NCI-H1436 (cell line): ENCODE measurements at regions not wholly inside any gene's neighbourhood (a gene's known extent, or its start where the extent isn't known, plus 50 kb on each side); places are given as distances from the start of the nearest gene placed in this dataset.

Experiments
- DNase-seq: peaks from one replicate; lab custom pipeline; 2025; lab: John Stamatoyannopoulos, UW

GRCh38 chr22:47816863-47817210 is 1054.4 kb downstream of the TBC1D22A start:
- no peak for DNase-seq

DNA sequence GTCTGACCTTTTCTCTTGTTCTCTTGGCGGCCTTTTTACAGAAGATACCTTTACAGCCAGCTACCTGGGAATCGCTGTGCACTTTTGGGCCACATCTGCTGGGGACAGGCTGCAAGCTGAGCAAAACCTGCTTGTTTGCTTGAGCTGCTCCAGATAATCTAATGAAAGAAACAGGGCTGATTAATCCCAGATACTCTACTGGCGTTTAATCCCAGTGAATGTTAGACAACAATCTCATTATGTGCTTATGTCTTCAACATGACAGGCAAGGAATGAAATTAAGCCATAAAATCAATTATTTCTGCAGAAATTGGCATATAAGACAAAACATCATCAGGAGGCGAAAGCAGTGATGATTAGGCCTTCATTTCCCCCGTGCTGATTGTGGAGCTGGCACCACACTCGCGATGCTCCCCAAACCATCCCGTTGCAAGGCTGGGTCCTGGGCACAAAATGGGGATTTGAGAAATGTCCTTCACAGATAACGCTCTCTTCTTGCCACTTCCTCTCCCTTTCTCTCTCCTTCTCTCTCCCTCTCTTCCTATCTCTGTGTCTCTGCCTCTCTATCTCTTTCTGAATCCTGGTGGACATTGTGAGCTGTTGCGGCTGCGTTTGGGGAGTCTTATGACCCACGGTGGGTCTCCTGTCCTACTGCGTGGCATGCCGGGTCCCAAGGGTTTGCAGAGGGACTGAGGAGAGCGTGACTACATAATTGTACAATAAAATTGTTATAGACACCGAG is 1053.8 kb downstream of the TBC1D22A start:
- no peak for DNase-seq

DNA sequence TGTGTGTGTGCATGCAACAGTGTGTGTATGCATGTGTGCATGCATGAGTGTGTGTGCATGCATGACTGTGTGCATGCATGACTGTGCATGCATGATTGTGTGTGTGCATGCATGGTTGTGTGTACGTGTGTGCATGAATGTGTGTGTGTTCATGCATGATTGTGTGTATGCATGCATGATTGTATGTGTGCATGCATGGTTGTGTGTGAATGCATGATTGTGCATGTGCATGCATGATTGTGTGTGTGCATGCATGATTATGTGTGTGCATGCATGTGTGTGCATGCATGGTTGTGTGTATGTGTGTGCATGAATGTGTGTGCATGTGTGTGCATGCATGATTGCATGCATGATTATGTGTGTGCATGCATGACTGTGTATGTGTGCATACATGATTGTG is 1052.0 kb downstream of the TBC1D22A start:
- no peak for DNase-seq

DNA sequence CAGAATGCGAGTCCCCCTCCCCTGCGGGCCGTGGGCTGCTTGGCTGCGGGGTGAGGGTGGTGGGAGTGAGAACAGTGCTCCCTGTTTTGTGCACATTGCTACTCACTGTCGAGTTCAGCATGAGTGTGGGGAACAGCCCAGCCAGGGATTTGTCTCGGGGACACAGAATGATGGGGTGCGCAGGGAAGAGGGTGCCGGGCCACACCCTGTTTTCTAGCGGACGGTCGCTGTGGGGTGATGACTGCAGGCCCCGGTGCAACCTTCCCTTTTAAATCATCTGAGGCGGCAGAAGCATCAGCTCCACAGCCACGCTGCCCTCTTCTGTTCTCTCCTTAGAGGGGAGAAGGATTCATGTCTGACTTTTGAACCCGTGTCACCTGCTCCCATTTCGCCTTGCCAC is 1051.2 kb downstream of the TBC1D22A start:
- no peak for DNase-seq

GRCh38 chr22:47811971-47812370 is 1049.5 kb downstream of the TBC1D22A start:
- no peak for DNase-seq

DNA sequence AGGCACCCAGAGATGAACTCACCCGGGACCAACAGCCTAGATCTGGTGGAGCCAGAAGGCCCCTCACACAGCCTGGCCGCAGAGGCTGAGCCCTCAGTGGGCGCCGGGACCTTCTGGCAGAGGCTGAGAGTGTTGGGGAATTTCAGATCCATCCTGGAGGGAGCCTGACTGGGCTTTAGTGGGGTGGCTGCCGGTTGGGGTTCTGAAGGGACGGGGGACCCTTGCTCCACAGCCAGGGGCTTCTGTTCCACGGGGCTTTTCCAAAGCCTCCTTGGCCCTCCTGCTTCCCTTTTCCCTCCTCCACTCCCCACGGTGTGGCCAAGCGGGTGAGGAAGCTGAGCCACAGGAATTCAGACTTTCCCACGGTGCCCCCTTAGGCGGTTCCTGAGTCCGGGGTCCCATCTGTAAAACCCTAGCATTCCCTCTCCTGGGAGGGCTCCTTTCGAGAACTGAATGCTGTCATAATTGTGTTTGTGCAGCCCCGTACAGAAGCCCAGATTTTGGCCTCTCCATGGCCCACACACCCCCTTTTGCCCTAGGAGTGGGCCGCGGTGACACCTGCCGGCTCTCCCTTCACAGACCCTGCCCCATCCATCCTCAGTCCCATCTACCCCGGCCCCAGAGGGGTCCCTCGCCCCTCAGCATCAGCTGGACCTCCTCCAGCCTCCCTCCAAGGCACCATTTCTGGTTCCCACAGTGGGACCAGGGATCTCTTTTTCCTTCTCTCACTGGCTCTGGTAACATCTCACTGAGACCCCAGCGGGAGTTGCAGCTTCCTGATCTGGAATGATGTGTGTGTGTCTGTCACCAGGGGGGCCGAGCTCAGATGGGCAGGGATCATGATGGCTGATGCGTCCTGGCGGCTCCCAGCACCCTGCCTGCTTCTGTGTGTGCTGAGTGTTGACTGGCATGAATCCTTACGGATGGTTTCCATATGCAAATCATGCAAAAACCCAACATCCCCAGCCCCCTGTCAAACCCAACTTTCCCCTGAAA is 1048.4 kb downstream of the TBC1D22A start:
- DNase-seq, result no peak

DNA sequence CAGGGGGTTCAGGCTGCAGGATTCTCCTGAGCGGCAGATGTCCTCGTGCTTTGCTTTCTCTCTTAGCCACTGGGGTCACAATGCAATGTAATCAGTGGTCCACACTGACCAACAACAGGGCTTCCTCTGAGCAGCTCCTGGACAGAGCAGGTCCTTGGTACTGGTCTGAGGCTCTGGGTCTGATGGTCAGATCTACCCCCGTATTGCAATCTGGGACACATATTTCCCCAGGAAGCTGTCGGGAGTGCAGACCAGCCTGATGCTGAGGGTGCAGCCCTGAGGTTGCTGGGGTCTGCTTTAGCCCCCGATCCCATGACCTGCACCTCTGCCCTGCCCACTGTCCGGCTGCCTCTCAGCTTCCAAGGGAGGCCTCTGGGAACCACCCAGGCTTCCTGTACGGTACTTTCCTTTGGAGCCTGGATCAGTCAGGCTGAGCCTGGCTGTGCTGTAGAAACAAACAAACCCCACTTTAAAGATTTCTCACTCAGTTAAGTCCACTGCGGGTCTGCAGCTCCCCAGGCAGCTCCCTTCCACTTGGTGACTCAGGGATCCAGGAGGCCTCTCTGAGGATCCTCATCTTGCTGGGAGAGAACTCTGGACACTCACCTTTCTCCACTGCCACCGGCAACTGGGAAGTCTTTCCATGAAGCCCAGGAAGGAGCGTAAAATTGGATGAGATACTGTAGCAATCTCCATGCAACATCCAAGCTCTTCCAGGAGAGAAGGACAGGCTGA is 1046.6 kb downstream of the TBC1D22A start:
- no peak for DNase-seq

DNA sequence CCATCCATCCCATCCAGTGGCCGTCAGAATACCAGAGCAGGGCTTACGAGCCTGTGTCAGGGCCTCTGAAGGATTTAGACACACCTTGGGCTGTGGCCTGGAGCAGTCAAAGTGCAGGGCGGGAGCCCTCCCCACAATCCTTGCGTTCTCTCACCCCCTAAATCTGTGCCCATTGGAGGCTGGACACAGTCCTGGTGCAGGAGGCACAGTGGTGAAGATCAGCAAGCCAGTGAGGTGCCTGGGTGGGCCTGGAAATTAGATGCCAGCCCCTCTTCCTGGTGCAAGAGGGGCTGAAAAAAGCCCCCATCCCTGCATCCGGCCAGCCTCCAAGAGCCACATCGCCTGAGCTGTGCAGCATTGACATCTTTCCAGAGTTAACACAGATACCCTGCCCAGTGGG is 1045.8 kb downstream of the TBC1D22A start:
- no peak for DNase-seq

- no peak for DNase-seq
Measured at GRCh38 chr22:47807506-47807905, 1045.1 kb downstream of the TBC1D22A start.

- DNase-seq, result no peak
Measured at GRCh38 chr22:47806894-47807293, 1044.4 kb downstream of the TBC1D22A start.

- DNase-seq, result no peak
Measured at GRCh38 chr22:47805394-47805935, 1043.0 kb downstream of the TBC1D22A start.

DNA sequence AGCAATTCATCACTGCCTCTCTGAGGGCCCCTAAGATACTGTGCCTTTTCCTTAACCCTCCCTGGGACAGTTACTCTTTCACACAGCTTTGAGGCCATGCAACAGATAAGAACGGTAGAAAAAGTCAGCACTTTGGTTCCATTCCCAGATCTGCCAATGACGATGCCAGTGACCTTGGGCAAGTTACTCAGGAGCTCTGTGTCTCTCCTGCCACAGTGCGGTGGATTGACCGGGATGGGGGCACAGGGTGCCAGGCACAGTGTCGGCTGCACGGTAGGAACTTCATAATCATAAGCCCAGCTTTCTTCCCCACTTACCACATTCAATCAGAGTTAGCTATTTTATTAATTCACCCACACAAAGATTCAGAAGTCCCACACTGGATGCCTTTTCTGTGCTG is 1041.8 kb downstream of the TBC1D22A start:
- no peak for DNase-seq

DNA sequence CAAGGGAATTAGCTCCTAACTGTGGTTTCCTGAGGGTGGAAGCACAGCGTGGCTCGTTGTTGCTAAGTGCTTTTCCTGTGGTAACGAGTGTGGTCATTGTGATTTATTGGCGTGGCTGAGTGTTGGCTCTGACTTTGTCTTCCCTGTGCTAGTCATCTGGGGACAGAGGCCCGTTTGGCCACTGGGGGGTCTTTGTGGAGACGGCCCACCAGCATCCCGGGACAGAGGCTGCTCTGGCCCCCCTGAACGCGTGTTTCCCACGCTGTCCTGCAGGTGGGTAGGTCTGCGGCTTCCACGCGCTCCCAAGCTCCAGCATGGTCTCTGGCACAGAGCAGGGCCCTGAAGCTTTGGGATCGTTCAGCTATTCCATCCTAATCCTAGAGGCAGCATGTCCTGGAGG is 1040.0 kb downstream of the TBC1D22A start:
- no peak for DNase-seq

- no peak for DNase-seq
Measured at GRCh38 chr22:47801541-47802245, 1039.2 kb downstream of the TBC1D22A start.

GRCh38 chr22:47798229-47798628 is 1035.8 kb downstream of the TBC1D22A start:
- no peak for DNase-seq

GRCh38 chr22:47797342-47797945 is 1035.0 kb downstream of the TBC1D22A start:
- DNase-seq, result no peak

DNA sequence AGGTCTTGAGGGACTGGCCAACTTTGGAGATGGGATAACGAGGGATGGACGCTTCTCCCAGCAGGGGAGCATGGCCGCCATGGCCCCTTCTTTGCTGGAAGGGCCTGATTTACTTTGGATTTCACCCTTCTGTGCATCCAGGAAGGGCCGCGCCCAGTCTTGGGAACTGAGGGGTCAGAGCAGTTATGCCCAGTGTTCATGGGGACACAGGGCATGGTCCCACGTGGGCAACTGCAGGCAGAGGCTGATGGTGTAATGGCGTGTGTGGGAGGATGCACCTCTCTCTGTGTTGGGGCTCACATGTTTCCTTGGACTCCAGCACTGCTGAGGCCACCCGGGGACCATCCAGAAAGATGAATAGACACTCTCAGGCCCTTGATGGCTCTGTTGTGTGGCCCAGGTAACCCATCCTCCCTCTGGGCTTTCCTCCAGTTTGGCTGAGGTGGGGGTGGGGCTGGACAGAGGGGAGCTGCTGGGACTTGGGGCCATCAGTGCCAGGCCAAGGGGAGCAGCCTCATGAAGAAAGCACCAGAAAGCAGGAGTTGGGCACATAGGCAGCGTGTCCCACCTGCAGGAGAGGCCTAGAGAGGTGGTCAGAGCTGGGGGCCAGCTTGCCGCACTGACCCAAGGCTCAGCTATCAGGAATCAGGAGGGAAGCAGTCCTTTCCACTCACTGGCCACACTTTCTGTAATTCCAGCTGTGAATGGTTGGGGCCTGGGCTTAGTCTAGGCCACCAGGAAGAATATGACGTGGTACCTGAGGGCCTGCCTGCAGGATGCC is 1033.9 kb downstream of the TBC1D22A start:
- no peak for DNase-seq

DNA sequence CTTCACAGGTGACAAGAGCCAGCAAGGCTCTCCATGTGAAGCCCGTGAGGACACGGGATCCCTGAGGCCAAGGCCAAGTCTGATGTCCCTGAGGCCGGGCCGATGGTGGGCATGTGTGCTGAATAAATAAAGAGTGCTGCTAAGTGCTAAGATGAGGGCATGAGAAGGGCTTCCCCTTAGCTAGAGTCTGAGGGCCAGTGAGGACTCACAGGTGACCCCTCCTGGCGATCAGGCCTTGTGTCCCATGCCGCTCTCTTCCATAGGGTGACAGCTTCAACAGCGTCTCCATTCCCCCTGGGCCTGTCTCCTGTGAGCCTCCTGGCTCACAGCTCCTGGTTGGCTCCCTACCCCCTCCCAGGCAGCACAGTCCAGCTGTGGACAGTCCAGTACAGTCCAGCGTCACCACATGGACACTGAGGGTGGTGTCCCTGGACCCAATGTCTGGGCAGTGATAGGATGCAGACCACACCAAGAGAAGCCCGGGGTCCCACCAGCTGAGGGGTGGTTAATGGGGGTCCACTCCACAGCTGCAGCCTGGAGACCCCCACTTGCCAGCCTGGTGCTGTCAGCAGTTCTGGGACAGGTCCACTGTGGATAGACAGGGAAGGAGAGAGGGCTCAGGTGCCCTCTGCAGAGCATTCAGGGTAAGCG is 1033.2 kb downstream of the TBC1D22A start:
- no peak for DNase-seq

DNA sequence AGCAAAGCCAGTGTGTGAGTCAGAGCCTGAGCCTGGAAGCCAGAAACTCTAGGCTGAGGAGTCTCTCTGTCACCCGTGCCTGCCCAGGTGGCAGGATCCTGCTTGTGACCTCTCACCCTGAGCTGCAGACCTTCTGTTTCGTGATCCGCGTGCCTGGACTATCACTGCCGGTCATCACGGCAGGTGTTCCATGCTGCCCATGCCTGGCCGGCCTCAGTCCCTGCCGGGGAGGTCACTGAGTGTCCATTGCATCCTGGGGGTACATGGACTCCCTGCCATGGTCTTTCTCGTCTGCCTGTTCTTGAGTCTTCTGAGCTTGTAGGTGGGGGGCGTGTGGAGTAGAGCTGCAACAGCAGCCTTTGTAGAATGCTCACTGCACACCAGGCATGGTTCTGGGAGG is 1032.4 kb downstream of the TBC1D22A start:
- no peak for DNase-seq
